Amygdala (tissue), 56 donors: ENCODE measurements at regions not wholly inside any gene's neighbourhood (a gene's known extent, or its start where the extent isn't known, plus 50 kb on each side); places are given as distances from the start of the nearest gene placed in this dataset.
A peak's percentile ranks its signal among the peaks of the same experiment; 100 is the strongest.
"Not testable (repeated sequence)": the region's sequence is repeated elsewhere in the genome, so short reads cannot be mapped to it uniquely, and the experiment has no call there.

Source experiments
- DNase-seq, 56 donors: peaks; one replicate each; lab custom pipeline; 2025; lab: John Stamatoyannopoulos, UW

- DNase-seq: no peak
Measured at GRCh38 chr5:14954216-14954615, 82.6 kb upstream of the ANKH start.

- DNase-seq: no peak
Measured at GRCh38 chr5:14953075-14953607, 81.6 kb upstream of the ANKH start.

DNA sequence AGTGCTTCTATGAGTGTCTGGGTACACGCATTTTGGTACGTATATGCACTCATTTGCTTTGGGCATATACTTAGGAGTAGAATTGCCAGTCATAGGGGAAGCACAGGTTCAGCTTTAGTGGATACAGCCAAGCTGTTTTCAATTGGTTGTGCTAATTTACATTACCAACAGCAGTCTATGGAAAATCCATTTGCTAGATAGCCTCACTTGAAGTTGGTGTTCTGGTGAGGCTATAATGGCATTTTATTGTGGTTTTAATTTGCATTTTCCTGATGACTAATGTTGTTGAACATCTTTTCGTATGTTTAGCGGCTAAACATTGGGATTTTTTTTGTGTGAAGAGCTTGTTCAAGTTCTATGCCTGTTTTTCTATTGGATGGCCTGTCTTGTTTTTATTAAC, 76.8 kb upstream of the ANKH start:
- no peak for DNase-seq

GRCh38 chr5:14946815-14947620, 75.4 kb upstream of the ANKH start:
- DNase-seq: no peak

DNA sequence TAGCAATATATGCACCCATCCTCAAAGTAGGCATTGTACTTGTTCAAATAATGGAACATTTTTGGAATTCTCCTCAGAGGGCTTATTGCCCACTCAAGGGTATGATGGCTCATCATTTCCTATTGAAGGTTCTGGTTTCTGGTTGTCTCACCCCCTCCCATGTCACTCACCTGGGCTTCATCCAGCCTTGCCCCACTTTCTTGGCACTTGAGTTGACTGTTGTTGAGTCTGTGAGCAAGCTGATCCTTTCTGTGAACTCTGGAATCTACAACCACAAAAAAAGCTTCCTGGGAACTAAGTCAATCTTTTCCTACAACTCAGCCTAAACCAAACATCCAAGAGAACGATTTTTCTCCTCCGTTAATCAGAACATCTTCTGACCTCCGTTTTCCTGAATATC, 73.9 kb upstream of the ANKH start:
- no peak for DNase-seq

DNA sequence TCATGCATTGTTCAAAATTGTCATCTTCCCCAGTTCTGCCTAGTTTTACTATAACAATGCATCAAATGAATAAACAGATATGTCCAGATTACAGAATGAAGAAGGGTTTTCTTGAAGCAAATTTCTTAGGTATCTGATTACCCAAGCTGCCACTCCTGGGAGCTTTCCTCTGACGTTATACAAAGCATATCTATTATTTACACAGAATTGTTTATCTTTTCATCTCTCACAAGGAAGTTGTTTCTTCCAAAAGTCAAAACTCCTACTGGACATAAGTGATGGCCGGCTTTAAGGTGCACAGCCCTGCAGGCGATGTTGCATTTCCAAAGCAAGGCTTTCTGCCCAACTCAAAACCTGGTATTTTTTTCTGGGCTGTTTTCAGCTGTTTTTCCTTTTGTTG, 73.4 kb upstream of the ANKH start:
- DNase-seq: no peak

DNA sequence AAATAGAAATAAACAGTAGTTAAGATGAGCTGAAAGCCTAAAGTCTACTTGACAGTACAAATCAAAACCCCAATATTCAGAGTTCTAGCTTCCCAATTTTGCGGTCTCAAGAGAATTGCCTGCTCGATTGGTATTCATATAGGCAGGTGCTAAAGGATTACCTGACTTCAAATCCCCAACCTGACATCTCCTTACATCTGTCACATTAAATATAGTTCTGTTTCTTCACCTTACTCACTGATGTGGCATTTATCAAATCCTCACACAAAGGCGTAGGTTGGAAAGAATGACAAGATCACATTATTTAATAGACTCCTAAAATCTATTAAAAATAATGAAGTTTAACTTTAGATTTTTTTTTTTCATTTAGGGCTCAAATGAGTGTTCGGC, 72.8 kb upstream of the ANKH start:
- no peak for DNase-seq

- no peak for DNase-seq
Measured at GRCh38 chr5:14942212-14942611, 70.6 kb upstream of the ANKH start.

DNA sequence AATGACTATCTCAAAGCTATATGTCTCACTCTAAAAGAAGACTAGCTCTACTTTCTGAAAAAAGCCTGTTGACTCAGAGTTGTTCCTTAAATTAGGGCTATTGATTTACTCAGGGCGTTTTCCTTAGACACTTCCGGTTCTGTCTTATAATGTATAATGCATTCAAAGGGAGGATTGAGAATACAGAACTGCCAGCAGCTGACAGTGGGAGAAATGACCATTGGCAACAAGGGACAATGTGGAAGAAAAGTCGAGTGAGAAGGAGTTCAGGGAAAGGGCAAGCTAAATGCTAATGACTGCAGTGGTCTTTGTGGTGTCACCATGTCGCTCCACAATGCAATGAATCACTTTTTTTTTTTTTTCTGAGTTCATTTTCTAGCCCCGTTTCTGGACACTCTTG, 65.7 kb upstream of the ANKH start:
- no peak for DNase-seq

- DNase-seq: no peak
Measured at GRCh38 chr5:14936588-14936987, 65.0 kb upstream of the ANKH start.

- DNase-seq: no peak
Measured at GRCh38 chr5:14935341-14935740, 63.8 kb upstream of the ANKH start.

GRCh38 chr5:14932902-14933469, 61.4 kb upstream of the ANKH start:
- no peak for DNase-seq

DNA sequence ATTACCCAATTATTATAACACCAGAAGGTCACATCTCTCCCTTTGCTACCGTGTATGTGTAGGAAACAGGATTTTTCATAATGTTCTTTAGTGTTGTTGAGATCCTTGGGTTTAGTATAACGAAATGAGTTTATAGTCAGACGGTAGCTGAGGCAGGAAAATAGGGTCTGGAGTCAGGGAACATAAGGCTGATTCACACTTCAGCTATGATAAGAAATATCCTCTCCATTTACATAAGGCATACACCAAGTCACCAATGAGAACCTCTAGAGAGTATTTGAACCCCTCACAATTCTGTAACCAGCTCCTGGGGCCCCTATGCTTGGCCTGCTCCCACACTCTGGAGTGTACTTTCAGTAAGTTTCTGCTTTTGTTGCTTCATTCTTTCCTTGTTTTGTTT, 58.9 kb upstream of the ANKH start:
- no peak for DNase-seq

DNA sequence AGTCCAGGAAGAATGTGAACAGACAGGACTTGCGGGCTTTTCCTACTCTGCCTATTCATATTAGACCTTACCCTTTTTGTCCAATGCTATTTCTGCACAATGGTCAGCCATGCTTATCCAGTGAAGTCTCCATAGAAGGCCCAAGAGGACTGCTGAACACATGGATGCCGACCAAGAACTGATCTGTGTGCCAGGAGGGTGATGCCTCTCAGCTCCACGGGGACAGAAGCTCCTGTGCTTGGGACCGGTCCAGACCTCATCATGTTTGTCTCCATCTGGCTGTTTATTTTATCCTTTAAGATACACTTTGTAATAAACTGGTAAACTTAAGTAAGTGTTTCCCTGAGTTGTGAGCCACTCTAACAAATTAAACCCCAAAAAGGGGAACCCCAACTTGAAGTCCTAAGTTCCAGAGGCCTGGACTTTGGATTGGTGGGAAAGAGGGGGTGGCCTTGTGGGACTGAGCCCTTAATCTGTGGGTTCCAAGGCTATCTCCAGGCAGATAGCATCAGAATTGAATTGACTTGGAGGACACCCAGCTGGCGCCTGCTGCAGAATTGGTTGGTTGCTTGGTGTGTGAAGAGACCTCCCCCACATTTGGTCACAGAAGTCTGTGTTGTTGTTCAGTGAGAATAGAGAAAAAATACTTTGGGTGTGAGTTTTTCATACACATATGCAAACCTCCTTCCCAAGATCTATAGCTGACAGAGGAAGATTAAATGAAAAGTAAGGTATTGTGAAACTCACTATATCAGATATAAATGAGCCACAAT, 57.9 kb upstream of the ANKH start:
- peak in 5 of 56 donors; percentile 1 to 42 (median 3) for DNase-seq

- DNase-seq: no peak
Measured at GRCh38 chr5:14928661-14929060, 57.1 kb upstream of the ANKH start.

- DNase-seq: no peak
Measured at GRCh38 chr5:14925326-14925725, 53.7 kb upstream of the ANKH start.

GRCh38 chr5:14922952-14923351, 51.4 kb upstream of the ANKH start:
- not testable (repeated sequence) for DNase-seq

DNA sequence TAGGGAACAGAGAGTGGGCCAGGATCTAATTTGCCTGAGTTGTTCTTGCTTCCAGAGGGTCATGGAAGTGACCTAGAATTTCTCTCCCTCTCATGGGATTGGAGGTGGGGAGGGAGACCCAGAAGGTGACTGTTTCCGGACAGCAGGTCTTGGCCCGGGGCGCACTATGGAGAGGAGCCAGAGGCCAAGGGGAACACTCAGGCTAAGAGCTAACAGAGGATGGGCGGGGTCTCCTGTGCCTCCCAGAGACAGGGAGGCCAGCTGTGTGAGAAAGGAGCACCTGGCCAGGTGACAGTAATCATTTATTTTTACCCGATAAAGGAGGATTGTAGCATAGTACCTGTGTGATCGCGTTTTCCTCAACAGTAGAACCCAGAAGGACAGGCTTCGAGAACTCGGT, 50.9 kb upstream of the ANKH start:
- no peak for DNase-seq
